ENCODE measurements at regions not wholly inside any gene's neighbourhood (a gene's known extent, or its start where the extent isn't known, plus 50 kb on each side); places are given as distances from the start of the nearest gene placed in this dataset.

- H2AFZ ChIP-seq (ENCODE audit: low read length), result no peak overlapping the region
- H3K36me3 ChIP-seq (ENCODE audit: insufficient read depth, low read length), result no peaks in the 10 kb centered on the region
- no peaks in the 10 kb centered on the region for H3K9me3 ChIP-seq (ENCODE audit: low read depth, low read length)
- H3K79me2 ChIP-seq (ENCODE audit: insufficient read depth, low read length), result no peaks in the 10 kb centered on the region
- TF ChIP-seq, protein P1, sequence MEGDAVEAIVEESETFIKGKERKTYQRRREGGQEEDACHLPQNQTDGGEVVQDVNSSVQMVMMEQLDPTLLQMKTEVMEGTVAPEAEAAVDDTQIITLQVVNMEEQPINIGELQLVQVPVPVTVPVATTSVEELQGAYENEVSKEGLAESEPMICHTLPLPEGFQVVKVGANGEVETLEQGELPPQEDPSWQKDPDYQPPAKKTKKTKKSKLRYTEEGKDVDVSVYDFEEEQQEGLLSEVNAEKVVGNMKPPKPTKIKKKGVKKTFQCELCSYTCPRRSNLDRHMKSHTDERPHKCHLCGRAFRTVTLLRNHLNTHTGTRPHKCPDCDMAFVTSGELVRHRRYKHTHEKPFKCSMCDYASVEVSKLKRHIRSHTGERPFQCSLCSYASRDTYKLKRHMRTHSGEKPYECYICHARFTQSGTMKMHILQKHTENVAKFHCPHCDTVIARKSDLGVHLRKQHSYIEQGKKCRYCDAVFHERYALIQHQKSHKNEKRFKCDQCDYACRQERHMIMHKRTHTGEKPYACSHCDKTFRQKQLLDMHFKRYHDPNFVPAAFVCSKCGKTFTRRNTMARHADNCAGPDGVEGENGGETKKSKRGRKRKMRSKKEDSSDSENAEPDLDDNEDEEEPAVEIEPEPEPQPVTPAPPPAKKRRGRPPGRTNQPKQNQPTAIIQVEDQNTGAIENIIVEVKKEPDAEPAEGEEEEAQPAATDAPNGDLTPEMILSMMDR (IDR thresholded peaks at IDR 0.05; ENCODE audit: extremely low read depth, low read depth, low read length), result no peak
- no peak overlapping the region for H3K4me2 ChIP-seq (ENCODE audit: insufficient read depth, low read length)
- no peak overlapping the region for H3K27ac ChIP-seq (ENCODE audit: low read depth, low read length)
- H4K20me1 ChIP-seq (ENCODE audit: insufficient read depth, low read length), result no peaks in the 10 kb centered on the region
- H3K4me3 ChIP-seq (ENCODE audit: insufficient read depth, low read length), result no peak overlapping the region
- DNase-seq (ENCODE audit: insufficient read length, low spot score, missing footprints), result no peak
- no peaks in the 10 kb centered on the region for H3K4me1 ChIP-seq (ENCODE audit: insufficient read depth, low read length)
- no peaks in the 10 kb centered on the region for H3K27me3 ChIP-seq (ENCODE audit: insufficient read depth, low read length)
These were observed 842.1 kb upstream of the SLC10A2 start for GRCh38 chr13:103908274-103908673.

GRCh38 chr13:103903790-103904189, 837.6 kb upstream of the SLC10A2 start:
- Histone ChIP-seq H3K27ac (ENCODE audit: low read depth, low read length) (no peak overlapping the region), H3K4me1 (ENCODE audit: insufficient read depth, low read length) (no peaks in the 10 kb centered on the region), H2AFZ (ENCODE audit: low read length) (no peak overlapping the region), H3K9me3 (ENCODE audit: low read depth, low read length) (no peaks in the 10 kb centered on the region), H3K36me3 (ENCODE audit: insufficient read depth, low read length) (no peaks in the 10 kb centered on the region), H3K79me2 (ENCODE audit: insufficient read depth, low read length) (no peaks in the 10 kb centered on the region), H4K20me1 (ENCODE audit: insufficient read depth, low read length) (no peaks in the 10 kb centered on the region), H3K4me3 (ENCODE audit: insufficient read depth, low read length) (no peak overlapping the region), H3K27me3 (ENCODE audit: insufficient read depth, low read length) (no peaks in the 10 kb centered on the region), H3K4me2 (ENCODE audit: insufficient read depth, low read length) (no peak overlapping the region)
- no peak for DNase-seq (ENCODE audit: insufficient read length, low spot score, missing footprints)
- TF ChIP-seq, protein P1 (IDR thresholded peaks at IDR 0.05; ENCODE audit: extremely low read depth, low read depth, low read length), result no peak

- Histone ChIP-seq H3K4me3 (ENCODE audit: insufficient read depth, low read length) (no peak overlapping the region), H3K27ac (ENCODE audit: low read depth, low read length) (no peak overlapping the region), H3K9me3 (ENCODE audit: low read depth, low read length) (peaks cover 4% of the 10 kb centered on the region), H3K36me3 (ENCODE audit: insufficient read depth, low read length) (no peaks in the 10 kb centered on the region), H3K4me2 (ENCODE audit: insufficient read depth, low read length) (no peak overlapping the region), H3K4me1 (ENCODE audit: insufficient read depth, low read length) (no peaks in the 10 kb centered on the region), H4K20me1 (ENCODE audit: insufficient read depth, low read length) (no peaks in the 10 kb centered on the region), H3K27me3 (ENCODE audit: insufficient read depth, low read length) (no peaks in the 10 kb centered on the region), H3K79me2 (ENCODE audit: insufficient read depth, low read length) (no peaks in the 10 kb centered on the region), H2AFZ (ENCODE audit: low read length) (no peak overlapping the region)
- TF ChIP-seq, protein P1 (IDR thresholded peaks at IDR 0.05; ENCODE audit: extremely low read depth, low read depth, low read length), result no peak
- no peak for DNase-seq (ENCODE audit: insufficient read length, low spot score, missing footprints)
These were observed 832.3 kb upstream of the SLC10A2 start for GRCh38 chr13:103898481-103898880.

DNA sequence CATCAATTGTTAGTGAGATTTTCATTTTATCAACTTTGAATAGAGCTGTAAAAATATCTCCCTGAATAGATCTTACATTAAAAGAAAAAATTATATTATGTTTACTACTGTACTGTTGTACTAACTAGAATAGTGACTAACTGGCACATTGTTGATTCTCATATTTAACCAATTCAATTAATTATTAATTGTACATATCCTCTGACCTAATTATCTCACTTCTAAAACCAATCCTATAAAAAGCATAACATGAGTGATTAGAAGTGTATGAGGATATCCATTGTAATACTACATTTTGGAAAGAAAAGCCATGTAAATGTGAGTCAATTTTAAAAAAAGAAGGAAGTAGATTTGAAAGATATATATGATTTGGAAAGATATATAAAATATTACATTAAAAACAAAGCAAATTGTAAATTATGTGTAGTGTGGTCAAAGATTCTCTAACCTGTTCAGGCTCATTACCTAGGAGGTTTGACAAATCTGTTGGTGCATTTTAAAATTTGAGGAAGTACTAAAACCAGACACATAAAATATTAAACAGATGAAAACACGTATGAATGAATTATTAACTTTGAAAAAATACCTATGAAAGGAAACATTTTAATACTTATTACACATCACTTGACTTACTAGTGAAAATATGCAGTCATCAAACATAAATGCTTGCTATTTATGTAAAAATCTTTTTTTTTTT, 829.8 kb upstream of the SLC10A2 start:
- no peak overlapping the region for H3K4me2 ChIP-seq (ENCODE audit: insufficient read depth, low read length)
- DNase-seq (ENCODE audit: insufficient read length, low spot score, missing footprints), result no peak
- no peaks in the 10 kb centered on the region for H3K36me3 ChIP-seq (ENCODE audit: insufficient read depth, low read length)
- no peaks in the 10 kb centered on the region for H3K27me3 ChIP-seq (ENCODE audit: insufficient read depth, low read length)
- no peak overlapping the region for H3K4me3 ChIP-seq (ENCODE audit: insufficient read depth, low read length)
- TF ChIP-seq, protein P1 (IDR thresholded peaks at IDR 0.05; ENCODE audit: extremely low read depth, low read depth, low read length), result no peak
- no peaks in the 10 kb centered on the region for H3K4me1 ChIP-seq (ENCODE audit: insufficient read depth, low read length)
- no peak overlapping the region for H2AFZ ChIP-seq (ENCODE audit: low read length)
- H4K20me1 ChIP-seq (ENCODE audit: insufficient read depth, low read length), result no peaks in the 10 kb centered on the region
- H3K9me3 ChIP-seq (ENCODE audit: low read depth, low read length), result peaks cover 4% of the 10 kb centered on the region
- H3K27ac ChIP-seq (ENCODE audit: low read depth, low read length), result no peak overlapping the region
- H3K79me2 ChIP-seq (ENCODE audit: insufficient read depth, low read length), result no peaks in the 10 kb centered on the region

All from osteoblast (primary cell).